22Rv1 (cell line): ENCODE measurements at regions not wholly inside any gene's neighbourhood (a gene's known extent, or its start where the extent isn't known, plus 50 kb on each side); places are given as distances from the start of the nearest gene placed in this dataset.

Experiments
- CTCF ChIP-seq: fragments of 450-650 bp; IDR thresholded peaks from 2 replicates; pipeline ENCODE4 v1.5.1; 2017; ENCODE audit warnings: mild to moderate bottlenecking
- ZFX ChIP-seq: fragments of 450-650 bp; IDR thresholded peaks from 2 replicates; pipeline ENCODE4 v1.6.1; 2017; ENCODE audit warnings: antibody characterized with exemption, borderline replicate concordance

- TF ChIP-seq CTCF (no peak), ZFX (no peak)
Observed at GRCh38 chr5:171612749-171613148, 172.9 kb upstream of the SMIM23 start.
